ENCODE measurements at regions not wholly inside any gene's neighbourhood (a gene's known extent, or its start where the extent isn't known, plus 50 kb on each side); places are given as distances from the start of the nearest gene placed in this dataset.

- TF ChIP-seq PATZ1 (CRISPR knock-in tag; IDR thresholded peaks at IDR 0.05; ENCODE audit: borderline replicate concordance) (no peak), ARNTL (CRISPR knock-in tag; IDR thresholded peaks at IDR 0.05; ENCODE audit: borderline replicate concordance, low read depth) (no peak), CREB5 (CRISPR knock-in tag; IDR thresholded peaks at IDR 0.05; ENCODE audit: low read depth) (no peak), PPARA (CRISPR knock-in tag; IDR thresholded peaks at IDR 0.05; ENCODE audit: borderline replicate concordance) (no peak), CSDC2 (CRISPR knock-in tag; IDR thresholded peaks at IDR 0.05) (no peak)
These were observed 289.1 kb upstream of the MCTP2 start for GRCh38 chr15:93942269-93942694.
